Panc1 (cell line): ENCODE measurements at regions not wholly inside any gene's neighbourhood (a gene's known extent, or its start where the extent isn't known, plus 50 kb on each side); places are given as distances from the start of the nearest gene placed in this dataset.

Experiments used
- SIN3A ChIP-seq: IDR thresholded peaks from 2 replicates; pipeline ENCODE4 v1.6.1; 2012; ENCODE audit warnings: low read depth, mild to moderate bottlenecking, low read length, moderate library complexity, borderline replicate concordance; ENCODE audit not compliant: insufficient read depth
- TF ChIP-seq, protein P1 (sequence below): fragments of 450-650 bp; IDR thresholded peaks from 2 replicates; pipeline ENCODE4 v1.5.1; 2017; ENCODE audit warnings: mild to moderate bottlenecking
- TF ChIP-seq, protein P2 (sequence below), 2 experiments: IDR thresholded peaks; 2 replicates each; pipeline ENCODE4 v1.6.1; 2011 to 2012; ENCODE audit warnings: low read depth in 2 of 2, control low read depth in 1 of 2, low read length in 1 of 2, mild to moderate bottlenecking in 1 of 2, moderate library complexity in 1 of 2; ENCODE audit not compliant: insufficient read depth in 1 of 2

DNA sequence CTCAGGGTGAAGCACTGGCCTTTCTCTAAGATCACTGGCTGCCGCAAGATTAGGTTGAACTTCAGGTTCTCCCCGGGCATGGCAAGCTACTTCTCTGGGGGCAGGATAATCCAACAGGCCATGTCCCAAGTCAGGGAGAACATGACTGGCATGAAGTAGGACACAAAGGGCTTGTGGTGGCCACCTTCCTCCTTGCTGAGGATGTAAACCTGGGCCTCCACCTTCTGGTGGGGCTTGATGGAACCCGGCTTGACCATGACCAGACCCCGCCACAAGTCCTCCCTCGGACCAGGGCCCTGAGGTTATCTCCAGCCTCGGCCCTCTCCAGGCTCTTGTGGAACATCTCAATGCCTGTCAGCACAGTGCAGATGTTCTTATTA is 211.1 kb upstream of the WSB1 start:
- TF ChIP-seq, protein P1, sequence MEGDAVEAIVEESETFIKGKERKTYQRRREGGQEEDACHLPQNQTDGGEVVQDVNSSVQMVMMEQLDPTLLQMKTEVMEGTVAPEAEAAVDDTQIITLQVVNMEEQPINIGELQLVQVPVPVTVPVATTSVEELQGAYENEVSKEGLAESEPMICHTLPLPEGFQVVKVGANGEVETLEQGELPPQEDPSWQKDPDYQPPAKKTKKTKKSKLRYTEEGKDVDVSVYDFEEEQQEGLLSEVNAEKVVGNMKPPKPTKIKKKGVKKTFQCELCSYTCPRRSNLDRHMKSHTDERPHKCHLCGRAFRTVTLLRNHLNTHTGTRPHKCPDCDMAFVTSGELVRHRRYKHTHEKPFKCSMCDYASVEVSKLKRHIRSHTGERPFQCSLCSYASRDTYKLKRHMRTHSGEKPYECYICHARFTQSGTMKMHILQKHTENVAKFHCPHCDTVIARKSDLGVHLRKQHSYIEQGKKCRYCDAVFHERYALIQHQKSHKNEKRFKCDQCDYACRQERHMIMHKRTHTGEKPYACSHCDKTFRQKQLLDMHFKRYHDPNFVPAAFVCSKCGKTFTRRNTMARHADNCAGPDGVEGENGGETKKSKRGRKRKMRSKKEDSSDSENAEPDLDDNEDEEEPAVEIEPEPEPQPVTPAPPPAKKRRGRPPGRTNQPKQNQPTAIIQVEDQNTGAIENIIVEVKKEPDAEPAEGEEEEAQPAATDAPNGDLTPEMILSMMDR = no peak
- TF ChIP-seq, protein P2, sequence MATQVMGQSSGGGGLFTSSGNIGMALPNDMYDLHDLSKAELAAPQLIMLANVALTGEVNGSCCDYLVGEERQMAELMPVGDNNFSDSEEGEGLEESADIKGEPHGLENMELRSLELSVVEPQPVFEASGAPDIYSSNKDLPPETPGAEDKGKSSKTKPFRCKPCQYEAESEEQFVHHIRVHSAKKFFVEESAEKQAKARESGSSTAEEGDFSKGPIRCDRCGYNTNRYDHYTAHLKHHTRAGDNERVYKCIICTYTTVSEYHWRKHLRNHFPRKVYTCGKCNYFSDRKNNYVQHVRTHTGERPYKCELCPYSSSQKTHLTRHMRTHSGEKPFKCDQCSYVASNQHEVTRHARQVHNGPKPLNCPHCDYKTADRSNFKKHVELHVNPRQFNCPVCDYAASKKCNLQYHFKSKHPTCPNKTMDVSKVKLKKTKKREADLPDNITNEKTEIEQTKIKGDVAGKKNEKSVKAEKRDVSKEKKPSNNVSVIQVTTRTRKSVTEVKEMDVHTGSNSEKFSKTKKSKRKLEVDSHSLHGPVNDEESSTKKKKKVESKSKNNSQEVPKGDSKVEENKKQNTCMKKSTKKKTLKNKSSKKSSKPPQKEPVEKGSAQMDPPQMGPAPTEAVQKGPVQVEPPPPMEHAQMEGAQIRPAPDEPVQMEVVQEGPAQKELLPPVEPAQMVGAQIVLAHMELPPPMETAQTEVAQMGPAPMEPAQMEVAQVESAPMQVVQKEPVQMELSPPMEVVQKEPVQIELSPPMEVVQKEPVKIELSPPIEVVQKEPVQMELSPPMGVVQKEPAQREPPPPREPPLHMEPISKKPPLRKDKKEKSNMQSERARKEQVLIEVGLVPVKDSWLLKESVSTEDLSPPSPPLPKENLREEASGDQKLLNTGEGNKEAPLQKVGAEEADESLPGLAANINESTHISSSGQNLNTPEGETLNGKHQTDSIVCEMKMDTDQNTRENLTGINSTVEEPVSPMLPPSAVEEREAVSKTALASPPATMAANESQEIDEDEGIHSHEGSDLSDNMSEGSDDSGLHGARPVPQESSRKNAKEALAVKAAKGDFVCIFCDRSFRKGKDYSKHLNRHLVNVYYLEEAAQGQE (IDR thresholded peaks at IDR 0.05; ENCODE audit: insufficient read depth in 1 of 2, low read depth in 2 of 2, low read length in 1 of 2) = no peak
- TF ChIP-seq SIN3A = no peak
